Mucosa of descending colon (tissue), 3 donors: ENCODE measurements at regions not wholly inside any gene's neighbourhood (a gene's known extent, or its start where the extent isn't known, plus 50 kb on each side); places are given as distances from the start of the nearest gene placed in this dataset.
"Not testable (repeated sequence)": the region's sequence is repeated elsewhere in the genome, so short reads cannot be mapped to it uniquely, and the experiment has no call there.

Experiments used
- ATAC-seq: fragments of 200-7000 bp; cut with Tn5 transposase; one replicate; pipeline ENCODE4 v1.9.1; 2020; ENCODE audit warnings: mild to moderate bottlenecking, moderate library complexity
- DNase-seq, 3 donors: peaks; one replicate each; pipeline ENCODE4 v3.0.0-alpha.2; 2020
- H3K36me3 ChIP-seq: fragments of 200-600 bp; one replicate; pipeline ENCODE4 v1.8.0; 2021; ENCODE audit warnings: low read depth, mild to moderate bottlenecking
- H3K4me1 ChIP-seq: fragments of 200-600 bp; one replicate; pipeline ENCODE4 v1.8.0; 2021; ENCODE audit warnings: low read depth, mild to moderate bottlenecking
- H3K4me3 ChIP-seq: fragments of 200-600 bp; one replicate; pipeline ENCODE4 v1.8.0; 2021; ENCODE audit warnings: mild to moderate bottlenecking
- H3K9me3 ChIP-seq: fragments of 200-600 bp; one replicate; pipeline ENCODE4 v1.8.0; 2021; ENCODE audit warnings: mild to moderate bottlenecking
- intact Hi-C, 2 donors: fragments of 100-400 bp; cut with DNase I in 1 of 2; cut with micrococcal nuclease in 1 of 2; formaldehyde crosslinking; loops; one replicate each; pipeline versions ENCODE4 v1.11.0 to v1.11.1; 2022; cut with DNase I, micrococcal nuclease
- TF ChIP-seq, protein P1 (sequence below): fragments of 200-600 bp; IDR thresholded peaks from one replicate; pipeline ENCODE4 v1.8.0; 2022; ENCODE audit warnings: antibody characterized with exemption, mild to moderate bottlenecking
- donor health status: DM: no; HTN: no; CAD: no; lungs with moderate emphysema.
- donor health status: DM: no; HTN: no; CAD: no.
- donor health status: DM: no; HTN: yes; CAD: no.

DNA sequence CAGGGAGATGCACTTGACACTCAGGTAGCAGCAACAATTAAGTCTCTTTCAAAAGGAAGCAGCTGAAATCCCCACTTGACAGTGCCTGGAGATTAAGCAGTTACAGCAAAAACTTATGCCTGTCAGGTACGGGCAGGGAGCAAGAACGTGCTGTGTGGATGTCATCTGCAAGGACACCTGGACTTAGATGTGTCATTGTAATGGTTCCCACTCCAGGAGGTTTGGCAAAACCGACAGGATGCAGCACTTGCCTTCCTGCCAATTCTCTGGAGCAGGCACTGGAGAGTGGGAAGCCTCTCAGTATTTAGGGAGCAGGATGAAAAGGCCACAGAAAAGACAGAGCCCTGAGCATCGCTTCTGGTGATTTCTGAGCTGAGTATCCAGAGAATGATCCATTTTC lies 292.4 kb downstream of the PDCD6IP start:
- intact Hi-C loops: no loop called here
- no peaks in the 10 kb centered on the region for H3K36me3 ChIP-seq
- no peak overlapping the region for H3K4me3 ChIP-seq
- H3K9me3 ChIP-seq: no peaks in the 10 kb centered on the region
- no peak for DNase-seq
- TF ChIP-seq, protein P1, sequence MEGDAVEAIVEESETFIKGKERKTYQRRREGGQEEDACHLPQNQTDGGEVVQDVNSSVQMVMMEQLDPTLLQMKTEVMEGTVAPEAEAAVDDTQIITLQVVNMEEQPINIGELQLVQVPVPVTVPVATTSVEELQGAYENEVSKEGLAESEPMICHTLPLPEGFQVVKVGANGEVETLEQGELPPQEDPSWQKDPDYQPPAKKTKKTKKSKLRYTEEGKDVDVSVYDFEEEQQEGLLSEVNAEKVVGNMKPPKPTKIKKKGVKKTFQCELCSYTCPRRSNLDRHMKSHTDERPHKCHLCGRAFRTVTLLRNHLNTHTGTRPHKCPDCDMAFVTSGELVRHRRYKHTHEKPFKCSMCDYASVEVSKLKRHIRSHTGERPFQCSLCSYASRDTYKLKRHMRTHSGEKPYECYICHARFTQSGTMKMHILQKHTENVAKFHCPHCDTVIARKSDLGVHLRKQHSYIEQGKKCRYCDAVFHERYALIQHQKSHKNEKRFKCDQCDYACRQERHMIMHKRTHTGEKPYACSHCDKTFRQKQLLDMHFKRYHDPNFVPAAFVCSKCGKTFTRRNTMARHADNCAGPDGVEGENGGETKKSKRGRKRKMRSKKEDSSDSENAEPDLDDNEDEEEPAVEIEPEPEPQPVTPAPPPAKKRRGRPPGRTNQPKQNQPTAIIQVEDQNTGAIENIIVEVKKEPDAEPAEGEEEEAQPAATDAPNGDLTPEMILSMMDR: no peak
- H3K4me1 ChIP-seq: no peaks in the 10 kb centered on the region
- no peak for ATAC-seq

DNA sequence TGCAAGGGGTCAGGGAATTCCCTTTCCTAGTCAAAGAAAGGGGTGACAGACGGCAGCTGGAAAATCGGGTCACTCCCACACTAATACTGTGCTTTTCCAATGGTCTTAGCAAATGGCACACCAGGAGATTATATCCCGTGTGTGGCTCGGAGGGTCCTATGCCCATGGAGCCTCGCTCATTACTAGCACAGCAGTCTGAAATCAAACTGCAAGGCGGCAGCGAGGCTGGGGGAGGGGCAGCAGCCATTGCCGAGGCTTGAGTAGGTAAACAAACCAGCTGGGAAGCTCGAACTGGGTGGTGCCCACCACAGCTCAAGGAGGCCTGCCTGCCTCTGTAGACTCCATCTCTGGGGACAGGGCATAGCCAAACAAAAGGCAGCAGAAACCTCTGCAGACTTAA lies 295.9 kb downstream of the PDCD6IP start:
- intact Hi-C loops, DNase-seq, H3K4me3 ChIP-seq, H3K4me1 ChIP-seq, H3K36me3 ChIP-seq, H3K9me3 ChIP-seq, ATAC-seq: not testable (repeated sequence)

DNA sequence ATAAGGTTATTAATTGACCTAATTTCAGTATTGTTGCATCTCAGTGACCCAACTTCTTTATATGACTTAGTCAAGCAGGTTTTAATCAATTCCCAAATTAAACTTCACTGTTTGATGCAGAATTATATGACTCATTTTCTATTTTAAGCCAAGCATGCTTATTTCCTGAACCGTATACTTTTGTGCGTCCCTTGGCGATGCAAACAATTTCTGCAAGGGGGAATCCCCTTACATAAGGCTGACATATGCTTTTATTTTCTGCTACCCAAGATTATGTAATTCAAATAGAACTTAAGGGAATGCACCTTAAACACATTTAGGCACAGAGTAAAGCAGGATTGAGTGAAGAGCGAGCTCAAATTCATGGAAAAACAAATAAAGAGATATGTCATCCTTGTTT lies 303.9 kb downstream of the PDCD6IP start:
- ATAC-seq (no peak), DNase-seq (no peak)
- intact Hi-C loops: no loop called here
- Histone ChIP-seq H3K4me3 (no peak overlapping the region), H3K36me3 (no peaks in the 10 kb centered on the region), H3K9me3 (no peaks in the 10 kb centered on the region), H3K4me1 (no peaks in the 10 kb centered on the region)
- TF ChIP-seq, protein P1: no peak

DNA sequence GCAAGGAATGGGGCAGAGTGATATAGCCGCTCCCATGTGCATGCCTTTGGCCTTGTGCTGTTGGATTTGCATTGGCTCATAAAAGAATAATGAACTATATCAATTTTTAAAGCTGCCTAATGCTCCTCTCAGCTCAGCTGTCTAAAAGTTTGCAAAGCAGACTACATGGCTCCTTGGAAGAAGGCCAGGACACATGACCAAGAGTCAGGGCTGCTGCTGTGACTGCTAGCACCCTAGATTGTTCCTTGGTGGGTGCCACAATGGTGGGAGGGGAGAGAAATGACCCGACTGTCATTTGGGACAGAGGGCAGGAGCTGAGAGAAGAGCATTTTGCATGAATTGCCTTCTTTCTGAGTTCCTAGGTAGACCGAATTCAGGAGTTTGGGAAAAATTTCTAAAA lies 307.9 kb downstream of the PDCD6IP start:
- Histone ChIP-seq H3K9me3 (no peaks in the 10 kb centered on the region), H3K4me1 (no peaks in the 10 kb centered on the region), H3K36me3 (no peaks in the 10 kb centered on the region), H3K4me3 (no peak overlapping the region)
- ATAC-seq (no peak), DNase-seq (no peak)
- TF ChIP-seq, protein P1: no peak
- intact Hi-C loops: loop anchor here in 1 of 2 donors (5.0 kb wide), 1 partner anchor 576 kb away; no protein-coding TSS in a partner anchor

DNA sequence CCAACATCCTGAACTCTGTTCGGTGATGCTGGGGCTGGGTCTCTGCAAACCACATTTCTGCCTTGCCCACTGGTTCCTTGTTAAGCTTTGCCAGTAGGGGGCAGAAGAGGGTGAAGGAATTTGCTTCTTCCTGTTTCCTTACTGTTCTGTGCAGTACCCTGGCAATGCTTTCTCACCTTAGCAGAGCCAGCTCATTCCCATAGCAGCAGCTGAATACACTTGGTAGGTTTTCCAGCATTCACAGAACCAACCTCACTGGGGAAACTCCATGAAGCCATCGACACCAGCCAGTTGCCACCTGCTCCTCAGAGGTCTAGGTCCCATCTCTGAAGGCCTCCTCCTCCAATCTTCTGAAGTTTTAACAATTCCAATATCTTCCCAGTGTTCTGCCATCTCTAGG lies 308.4 kb downstream of the PDCD6IP start:
- Histone ChIP-seq H3K4me3 (no peak overlapping the region), H3K36me3 (no peaks in the 10 kb centered on the region), H3K4me1 (no peaks in the 10 kb centered on the region), H3K9me3 (no peaks in the 10 kb centered on the region)
- TF ChIP-seq, protein P1: no peak
- DNase-seq: peak in 1 of 3 donors; percentile 80
- peak; percentile 87 for ATAC-seq
- intact Hi-C loops: loop anchor here in 1 of 2 donors (5.0 kb wide), 1 partner anchor 575 kb away; no protein-coding TSS in a partner anchor

DNA sequence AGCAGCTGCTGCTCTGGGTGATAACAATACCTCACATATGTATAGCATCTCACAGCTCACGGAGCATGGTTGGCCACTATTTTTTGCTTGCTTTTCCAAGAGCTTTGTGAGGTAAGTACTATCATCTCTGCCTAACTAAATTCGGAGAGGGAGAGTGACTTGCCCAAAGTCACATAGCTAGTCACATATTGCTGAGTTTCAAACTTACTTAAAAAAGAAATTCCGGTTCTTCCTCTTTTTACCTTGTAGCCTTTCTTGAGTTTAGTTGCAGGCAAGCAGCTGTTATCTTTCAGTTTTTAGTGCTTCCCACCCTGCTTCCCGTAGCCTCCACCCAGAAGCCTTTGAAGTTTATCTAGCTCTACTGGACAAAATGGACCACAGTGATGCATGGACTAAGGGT lies 309.2 kb downstream of the PDCD6IP start:
- Histone ChIP-seq H3K9me3 (no peaks in the 10 kb centered on the region), H3K36me3 (no peaks in the 10 kb centered on the region), H3K4me3 (no peak overlapping the region), H3K4me1 (no peaks in the 10 kb centered on the region)
- TF ChIP-seq, protein P1: no peak
- intact Hi-C loops: loop anchor here in 1 of 2 donors (5.0 kb wide), 1 partner anchor 575 kb away; no protein-coding TSS in a partner anchor
- ATAC-seq (no peak), DNase-seq (no peak)
